ENCODE measurements at regions not wholly inside any gene's neighbourhood (a gene's known extent, or its start where the extent isn't known, plus 50 kb on each side); places are given as distances from the start of the nearest gene placed in this dataset.

DNA sequence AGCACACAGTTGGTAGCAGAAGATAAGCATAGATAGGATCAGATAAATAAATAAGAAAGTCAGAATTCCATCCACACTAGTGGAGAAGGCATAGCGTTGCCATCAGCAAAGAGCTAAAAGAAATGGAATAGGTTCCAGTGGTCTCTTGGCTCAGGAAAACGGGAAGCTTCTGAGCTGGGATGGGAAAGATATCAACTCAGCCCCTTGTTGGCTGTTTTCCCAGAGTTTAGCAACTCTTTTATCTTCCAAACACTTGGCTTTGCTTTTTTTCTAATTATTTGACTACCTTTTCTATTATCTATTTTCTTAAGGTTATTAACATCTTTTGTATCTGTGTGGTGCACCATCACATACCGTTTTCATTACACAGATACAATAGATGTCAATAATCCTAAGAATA, 445.7 kb upstream of the TRPC7 start:
- CTCF ChIA-PET (ENCODE audit: partially characterized antibody) = interaction anchor here (0.7 to 1.9 kb wide), 4 partner anchors 8 to 655 kb away, joined by 3 to 4 read pairs (median 3); no protein-coding TSS in a partner anchor
- no peak overlapping the region for H2BK20ac ChIP-seq (ENCODE audit: low read length)
- DNase-seq (ENCODE audit: low read depth in 1 of 2, low spot score in 2 of 2) = no peak

More for the DNA sequence above, 445.7 kb upstream of the TRPC7 start:
- H4K8ac ChIP-seq (ENCODE audit: extremely low read depth, insufficient read depth, low read length) = no peak overlapping the region
- no peak overlapping the region for H3K14ac ChIP-seq (ENCODE audit: insufficient read length)
- H3K9ac ChIP-seq (replicated peaks in 1 of 4; ENCODE audit: extremely low read depth in 1 of 4, low read depth in 3 of 4, low read length in 3 of 4) = no peak overlapping the region
- no peak overlapping the region for H3K18ac ChIP-seq (ENCODE audit: extremely low read depth, low read length)
- no peaks in the 10 kb centered on the region for H3K23me2 ChIP-seq (ENCODE audit: low read depth, low read length)
- no peak overlapping the region for H3K4me2 ChIP-seq (ENCODE audit: insufficient read depth in 1 of 2, low read depth in 2 of 2, low read length in 2 of 2)
- no peaks in the 10 kb centered on the region for H3K27me3 ChIP-seq (replicated peaks in 1 of 4; ENCODE audit: control insufficient read depth in 3 of 4, extremely low read depth in 1 of 4, insufficient read depth in 3 of 4, low read length in 3 of 4)
- no peak overlapping the region for H2BK120ac ChIP-seq (replicated peaks; ENCODE audit: low read depth, low read length)
- no peaks in the 10 kb centered on the region for H4K20me1 ChIP-seq (replicated peaks in 1 of 2; ENCODE audit: control insufficient read depth in 1 of 2, insufficient read depth in 2 of 2, low read length in 2 of 2)
- no peak overlapping the region for H3K4ac ChIP-seq (replicated peaks; ENCODE audit: insufficient read length, low read depth, low read length)
- no peaks in the 10 kb centered on the region for H3K36me3 ChIP-seq (ENCODE audit: control insufficient read depth in 2 of 4, insufficient read depth in 4 of 4, low read length in 3 of 4)
- no peaks in the 10 kb centered on the region for H3K4me1 ChIP-seq (replicated peaks in 1 of 4; ENCODE audit: control insufficient read depth in 3 of 4, insufficient read depth in 4 of 4, low read length in 3 of 4)
- POLR2A ChIA-PET (ENCODE audit: partially characterized antibody) = interaction anchor here (0.6 kb wide), 1 partner anchor 101 kb away, joined by 4 read pairs; no protein-coding TSS in a partner anchor
- no peaks in the 10 kb centered on the region for H3K9me3 ChIP-seq (ENCODE audit: insufficient read depth in 2 of 2, low read depth in 1 of 2, low read length in 1 of 2)
- no peak overlapping the region for H3K27ac ChIP-seq (ENCODE audit: low read depth, low read length)
- H3K4me3 ChIP-seq (ENCODE audit: extremely low read depth in 1 of 4, insufficient read depth in 2 of 4, low read depth in 3 of 4, low read length in 4 of 4) = no peak overlapping the region
- no peak overlapping the region for H2AK5ac ChIP-seq (ENCODE audit: low read depth, low read length)
- no peaks in the 10 kb centered on the region for H3K79me2 ChIP-seq (ENCODE audit: control insufficient read depth in 1 of 2, insufficient read depth in 2 of 2, low read length in 2 of 2)
- H3K23ac ChIP-seq (ENCODE audit: insufficient read length) = no peak overlapping the region
- no peak overlapping the region for H2BK12ac ChIP-seq (ENCODE audit: low read depth, low read length)
- H2BK15ac ChIP-seq (ENCODE audit: low read length) = no peak overlapping the region
- no peak overlapping the region for H4K5ac ChIP-seq (ENCODE audit: insufficient read length, low read depth, low read length)
- FAIRE-seq = no peak
- H3K56ac ChIP-seq (replicated peaks; ENCODE audit: insufficient read length, low read depth, low read length) = no peak overlapping the region
- H2AFZ ChIP-seq (ENCODE audit: low read length) = no peak overlapping the region
- TF ChIP-seq, protein P1, sequence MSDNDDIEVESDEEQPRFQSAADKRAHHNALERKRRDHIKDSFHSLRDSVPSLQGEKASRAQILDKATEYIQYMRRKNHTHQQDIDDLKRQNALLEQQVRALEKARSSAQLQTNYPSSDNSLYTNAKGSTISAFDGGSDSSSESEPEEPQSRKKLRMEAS (IDR thresholded peaks at IDR 0.05) = no peak
- TF ChIP-seq, protein P2, sequence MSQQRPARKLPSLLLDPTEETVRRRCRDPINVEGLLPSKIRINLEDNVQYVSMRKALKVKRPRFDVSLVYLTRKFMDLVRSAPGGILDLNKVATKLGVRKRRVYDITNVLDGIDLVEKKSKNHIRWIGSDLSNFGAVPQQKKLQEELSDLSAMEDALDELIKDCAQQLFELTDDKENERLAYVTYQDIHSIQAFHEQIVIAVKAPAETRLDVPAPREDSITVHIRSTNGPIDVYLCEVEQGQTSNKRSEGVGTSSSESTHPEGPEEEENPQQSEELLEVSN (IDR thresholded peaks at IDR 0.05) = no peak
- no peak for TF ChIP-seq CHD2 (IDR thresholded peaks at IDR 0.05; ENCODE audit: low read length)
- TF ChIP-seq TCF12 (IDR thresholded peaks at IDR 0.05; ENCODE audit: low read depth, low read length) = no peak
- H3K79me1 ChIP-seq (ENCODE audit: low read depth, low read length) = no peaks in the 10 kb centered on the region
- H2BK5ac ChIP-seq (ENCODE audit: low read depth, low read length) = no peak overlapping the region
- WGBS, 2 experiments (ENCODE audit: extremely low coverage in 1 of 2, insufficient coverage in 1 of 2, insufficient read length in 1 of 2, insufficient replicate concordance in 2 of 2, low coverage in 1 of 2, low lambda C conversion rate in 2 of 2, missing lambda C conversion rate in 1 of 2) = 91% methylated on average over 3 of the region's 3 CpGs; no CpG with 5 or more reads in 1 of the 2 experiments
- H4K91ac ChIP-seq (replicated peaks; ENCODE audit: insufficient read length, low read length) = no peak overlapping the region

Data from H1 (cell line).